HepG2 (cell line): ENCODE measurements at regions not wholly inside any gene's neighbourhood (a gene's known extent, or its start where the extent isn't known, plus 50 kb on each side); places are given as distances from the start of the nearest gene placed in this dataset.

ENCODE experiments used
- CBX2 ChIP-seq, 2 experiments: fragments of 200-600 bp in 1 of 2; sonication (generic); formaldehyde crosslinking in 1 of 2; IDR thresholded peaks; 2 replicates each; pipeline versions ENCODE4 v1.7.0 to v1.8.1; 2018 to 2022; ENCODE audit warnings: low read depth in 2 of 2, low read length in 1 of 2, mild to moderate bottlenecking in 1 of 2, missing genetic modification reagents in 1 of 2
- CEBPB ChIP-seq: IDR thresholded peaks from 2 replicates; pipeline ENCODE4 v1.6.1; 2011; ENCODE audit warnings: low read depth, low read length, improper control_type of control experiment, borderline replicate concordance
- MAZ ChIP-seq, 2 experiments: sonication (generic) in 1 of 2; formaldehyde crosslinking in 1 of 2; IDR thresholded peaks; 2 replicates each; pipeline versions ENCODE4 v1.5.0 to v1.6.1; 2012 to 2020; ENCODE audit warnings: low read depth in 2 of 2, mild to moderate bottlenecking in 2 of 2, borderline replicate concordance in 1 of 2, improper control_type of control experiment in 1 of 2, low read length in 1 of 2, missing genetic modification reagents in 1 of 2, moderate library complexity in 1 of 2
- MEIS2 ChIP-seq: sonication (generic); formaldehyde crosslinking; IDR thresholded peaks from 2 replicates; pipeline ENCODE4 v1.9.0; 2021; ENCODE audit warnings: mild to moderate bottlenecking, missing genetic modification reagents
- SRSF9 ChIP-seq: fragments of 200-400 bp; formaldehyde crosslinking; IDR thresholded peaks from 2 replicates; pipeline ENCODE4 v1.6.1; 2018; ENCODE audit warnings: borderline replicate concordance, mild to moderate bottlenecking, low read depth, low read length; ENCODE audit not compliant: insufficient read depth, poor library complexity, severe bottlenecking
- ZBTB8A ChIP-seq: sonication (generic); formaldehyde crosslinking; IDR thresholded peaks from 2 replicates; pipeline ENCODE4 v1.4.0; 2020; ENCODE audit warnings: mild to moderate bottlenecking, low read depth, missing genetic modification reagents, borderline replicate concordance
- ZFP1 ChIP-seq: IDR thresholded peaks from 2 replicates; pipeline ENCODE4 v1.6.1; 2016
- ZNF17 ChIP-seq: sonication (generic); formaldehyde crosslinking; IDR thresholded peaks from 2 replicates; pipeline ENCODE4 v1.5.0; 2020; ENCODE audit warnings: mild to moderate bottlenecking, missing genetic modification reagents
- TF ChIP-seq, protein P1 (sequence below): sonication (generic); formaldehyde crosslinking; IDR thresholded peaks from 2 replicates; pipeline ENCODE4 v1.8.0; 2022; ENCODE audit warnings: mild to moderate bottlenecking, missing genetic modification reagents; ENCODE audit not compliant: insufficient replicate concordance
- TF ChIP-seq, protein P2 (sequence below): sonication (generic); formaldehyde crosslinking; conservative IDR thresholded peaks from 2 replicates; pipeline ENCODE4 v1.5.0; 2020; ENCODE audit warnings: missing genetic modification reagents

DNA sequence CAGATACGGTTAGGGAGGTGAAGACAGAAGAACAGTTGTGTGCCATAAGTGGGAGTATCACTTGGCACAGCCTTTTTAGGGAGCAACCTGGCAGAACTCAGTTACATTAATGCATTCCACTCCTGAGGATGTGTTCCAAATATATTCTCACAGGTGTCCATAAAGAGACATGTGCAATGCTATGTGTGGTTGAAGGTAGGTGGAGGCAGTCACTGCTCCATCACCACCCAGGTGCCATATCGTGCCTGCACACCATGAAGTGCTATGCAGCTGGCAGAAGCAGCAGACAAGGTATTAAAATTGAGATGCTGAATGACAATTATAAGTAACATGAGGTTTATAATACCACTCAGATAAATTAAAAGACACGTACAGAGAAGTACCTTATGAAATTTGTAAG is 248.0 kb upstream of the SFRP2 start:
- TF ChIP-seq, protein P1, sequence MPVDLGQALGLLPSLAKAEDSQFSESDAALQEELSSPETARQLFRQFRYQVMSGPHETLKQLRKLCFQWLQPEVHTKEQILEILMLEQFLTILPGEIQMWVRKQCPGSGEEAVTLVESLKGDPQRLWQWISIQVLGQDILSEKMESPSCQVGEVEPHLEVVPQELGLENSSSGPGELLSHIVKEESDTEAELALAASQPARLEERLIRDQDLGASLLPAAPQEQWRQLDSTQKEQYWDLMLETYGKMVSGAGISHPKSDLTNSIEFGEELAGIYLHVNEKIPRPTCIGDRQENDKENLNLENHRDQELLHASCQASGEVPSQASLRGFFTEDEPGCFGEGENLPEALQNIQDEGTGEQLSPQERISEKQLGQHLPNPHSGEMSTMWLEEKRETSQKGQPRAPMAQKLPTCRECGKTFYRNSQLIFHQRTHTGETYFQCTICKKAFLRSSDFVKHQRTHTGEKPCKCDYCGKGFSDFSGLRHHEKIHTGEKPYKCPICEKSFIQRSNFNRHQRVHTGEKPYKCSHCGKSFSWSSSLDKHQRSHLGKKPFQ = no peak
- TF ChIP-seq MAZ (IDR thresholded peaks at IDR 0.05; ENCODE audit: borderline replicate concordance, low read depth, low read length) = no peak
- TF ChIP-seq MAZ (CRISPR knock-in tag; IDR thresholded peaks at IDR 0.05; ENCODE audit: low read depth) = no peak
- TF ChIP-seq ZBTB8A (CRISPR knock-in tag) = no peak
- no peak for TF ChIP-seq CEBPB
- TF ChIP-seq, protein P2, sequence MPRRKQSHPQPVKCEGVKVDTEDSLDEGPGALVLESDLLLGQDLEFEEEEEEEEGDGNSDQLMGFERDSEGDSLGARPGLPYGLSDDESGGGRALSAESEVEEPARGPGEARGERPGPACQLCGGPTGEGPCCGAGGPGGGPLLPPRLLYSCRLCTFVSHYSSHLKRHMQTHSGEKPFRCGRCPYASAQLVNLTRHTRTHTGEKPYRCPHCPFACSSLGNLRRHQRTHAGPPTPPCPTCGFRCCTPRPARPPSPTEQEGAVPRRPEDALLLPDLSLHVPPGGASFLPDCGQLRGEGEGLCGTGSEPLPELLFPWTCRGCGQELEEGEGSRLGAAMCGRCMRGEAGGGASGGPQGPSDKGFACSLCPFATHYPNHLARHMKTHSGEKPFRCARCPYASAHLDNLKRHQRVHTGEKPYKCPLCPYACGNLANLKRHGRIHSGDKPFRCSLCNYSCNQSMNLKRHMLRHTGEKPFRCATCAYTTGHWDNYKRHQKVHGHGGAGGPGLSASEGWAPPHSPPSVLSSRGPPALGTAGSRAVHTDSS (CRISPR knock-in tag) = no peak
- no peak for TF ChIP-seq CBX2 (IDR thresholded peaks at IDR 0.05; ENCODE audit: low read depth, low read length)
- TF ChIP-seq CBX2 (CRISPR knock-in tag; IDR thresholded peaks at IDR 0.05; ENCODE audit: low read depth) = no peak
- no peak for TF ChIP-seq ZFP1 (CRISPR knock-in tag)
- no peak for TF ChIP-seq ZNF17 (CRISPR knock-in tag)
- no peak for TF ChIP-seq MEIS2 (CRISPR knock-in tag)
- TF ChIP-seq SRSF9 = no peak
